ENCODE measurements at regions not wholly inside any gene's neighbourhood (a gene's known extent, or its start where the extent isn't known, plus 50 kb on each side); places are given as distances from the start of the nearest gene placed in this dataset.

DNA sequence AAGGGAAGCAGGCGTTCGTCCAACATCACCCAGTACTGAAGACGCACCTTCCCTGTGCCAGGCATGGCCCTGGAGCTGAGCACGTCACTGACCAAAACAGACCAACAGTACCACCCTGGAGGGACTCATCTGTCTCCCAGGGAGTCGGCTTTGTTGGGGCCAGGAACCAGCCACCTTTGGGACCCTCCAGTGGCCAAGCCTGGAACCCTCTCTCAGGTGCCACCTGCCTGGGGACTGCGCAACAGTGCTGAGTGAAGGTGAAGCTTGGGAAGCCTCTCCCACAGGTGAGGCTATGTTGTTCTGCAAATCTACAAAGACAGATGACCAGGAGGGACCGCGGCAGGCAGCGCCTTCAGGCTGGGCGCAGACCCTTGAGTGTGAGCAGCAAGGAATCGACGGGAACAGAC, 91.4 kb upstream of the OTOS start:
- WGBS, 3 donors = 93 to 94% (median 94%) methylated on average over 12 of the region's 12 CpGs
- DNase-seq = peak; percentile 12 to 40 (median 30)

DNA sequence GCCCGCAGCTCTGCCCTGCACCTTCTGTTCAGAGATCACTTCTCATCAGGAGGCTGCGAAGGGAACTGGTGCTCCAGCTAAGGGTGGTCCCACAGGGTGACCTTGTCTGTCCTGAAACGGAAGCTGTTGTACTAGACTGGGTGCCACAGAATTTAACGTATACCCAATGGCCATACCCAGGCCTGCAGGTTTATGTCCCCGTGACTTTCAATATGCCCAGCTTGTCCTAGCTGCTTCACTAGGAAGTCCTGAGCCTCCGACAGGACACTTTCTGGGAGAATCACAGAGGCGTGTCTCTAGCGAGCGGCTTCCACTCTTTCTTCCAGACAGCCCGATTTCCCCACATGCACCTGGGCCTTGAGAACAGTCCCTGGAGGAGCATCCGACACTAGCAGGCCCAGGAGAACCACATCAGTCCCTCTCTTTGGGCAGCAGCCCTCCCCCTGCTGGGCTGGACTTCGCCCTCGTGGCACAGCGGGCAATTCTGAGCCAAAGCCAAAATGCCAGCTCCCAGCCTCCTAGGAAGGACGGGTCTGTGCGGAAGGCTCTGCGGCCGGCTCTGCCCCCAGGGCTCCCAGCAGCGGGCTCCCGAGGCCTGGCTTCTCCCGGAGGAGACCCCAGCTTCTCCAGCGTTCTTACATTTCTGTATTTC, 91.9 kb upstream of the OTOS start:
- H3K9me3 ChIP-seq = no peaks in the 10 kb centered on the region
- 76 to 82% (median 81%) methylated on average over 21 to 22 of the region's 22 CpGs for WGBS, 3 donors
- H3K4me3 ChIP-seq = no peak overlapping the region
- DNase-seq = no peak
- H3K4me1 ChIP-seq (ENCODE audit: insufficient read depth) = peaks cover 27% of the 10 kb centered on the region
- H3K36me3 ChIP-seq = no peaks in the 10 kb centered on the region
- TF ChIP-seq POLR2A (IDR thresholded peaks at IDR 0.05) (no peak), EP300 (IDR thresholded peaks at IDR 0.05) (no peak)
- TF ChIP-seq, protein P1, sequence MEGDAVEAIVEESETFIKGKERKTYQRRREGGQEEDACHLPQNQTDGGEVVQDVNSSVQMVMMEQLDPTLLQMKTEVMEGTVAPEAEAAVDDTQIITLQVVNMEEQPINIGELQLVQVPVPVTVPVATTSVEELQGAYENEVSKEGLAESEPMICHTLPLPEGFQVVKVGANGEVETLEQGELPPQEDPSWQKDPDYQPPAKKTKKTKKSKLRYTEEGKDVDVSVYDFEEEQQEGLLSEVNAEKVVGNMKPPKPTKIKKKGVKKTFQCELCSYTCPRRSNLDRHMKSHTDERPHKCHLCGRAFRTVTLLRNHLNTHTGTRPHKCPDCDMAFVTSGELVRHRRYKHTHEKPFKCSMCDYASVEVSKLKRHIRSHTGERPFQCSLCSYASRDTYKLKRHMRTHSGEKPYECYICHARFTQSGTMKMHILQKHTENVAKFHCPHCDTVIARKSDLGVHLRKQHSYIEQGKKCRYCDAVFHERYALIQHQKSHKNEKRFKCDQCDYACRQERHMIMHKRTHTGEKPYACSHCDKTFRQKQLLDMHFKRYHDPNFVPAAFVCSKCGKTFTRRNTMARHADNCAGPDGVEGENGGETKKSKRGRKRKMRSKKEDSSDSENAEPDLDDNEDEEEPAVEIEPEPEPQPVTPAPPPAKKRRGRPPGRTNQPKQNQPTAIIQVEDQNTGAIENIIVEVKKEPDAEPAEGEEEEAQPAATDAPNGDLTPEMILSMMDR (IDR thresholded peaks at IDR 0.05) = no peak
- no peaks in the 10 kb centered on the region for H3K27me3 ChIP-seq
- H3K27ac ChIP-seq = peak overlapping the region in 1 of 2 donors; percentile 37
- intact Hi-C loops (cut with DNase I) = loop anchor here (1.0 to 10.0 kb wide), 4 partner anchors 112 to 332 kb away; partner anchors contain the start of genes DUSP28 (in 1 of the 4) and RNPEPL1 (in 1 of the 4)

More for the DNA sequence above, 91.4 kb upstream of the OTOS start:
- TF ChIP-seq, protein P1 (IDR thresholded peaks at IDR 0.05) = no peak
- TF ChIP-seq EP300 (IDR thresholded peaks at IDR 0.05) (no peak), POLR2A (IDR thresholded peaks at IDR 0.05) (no peak)
- Histone ChIP-seq H3K27me3 (no peaks in the 10 kb centered on the region), H3K27ac (no peak overlapping the region), H3K36me3 (no peaks in the 10 kb centered on the region), H3K4me3 (no peak overlapping the region), H3K9me3 (no peaks in the 10 kb centered on the region), H3K4me1 (ENCODE audit: insufficient read depth) (peaks cover 27% of the 10 kb centered on the region)
- intact Hi-C loops (cut with DNase I) = loop anchor here (1.0 to 10.0 kb wide), 4 partner anchors 113 to 333 kb away; partner anchors contain the start of genes DUSP28 (in 1 of the 4) and RNPEPL1 (in 1 of the 4)

DNA sequence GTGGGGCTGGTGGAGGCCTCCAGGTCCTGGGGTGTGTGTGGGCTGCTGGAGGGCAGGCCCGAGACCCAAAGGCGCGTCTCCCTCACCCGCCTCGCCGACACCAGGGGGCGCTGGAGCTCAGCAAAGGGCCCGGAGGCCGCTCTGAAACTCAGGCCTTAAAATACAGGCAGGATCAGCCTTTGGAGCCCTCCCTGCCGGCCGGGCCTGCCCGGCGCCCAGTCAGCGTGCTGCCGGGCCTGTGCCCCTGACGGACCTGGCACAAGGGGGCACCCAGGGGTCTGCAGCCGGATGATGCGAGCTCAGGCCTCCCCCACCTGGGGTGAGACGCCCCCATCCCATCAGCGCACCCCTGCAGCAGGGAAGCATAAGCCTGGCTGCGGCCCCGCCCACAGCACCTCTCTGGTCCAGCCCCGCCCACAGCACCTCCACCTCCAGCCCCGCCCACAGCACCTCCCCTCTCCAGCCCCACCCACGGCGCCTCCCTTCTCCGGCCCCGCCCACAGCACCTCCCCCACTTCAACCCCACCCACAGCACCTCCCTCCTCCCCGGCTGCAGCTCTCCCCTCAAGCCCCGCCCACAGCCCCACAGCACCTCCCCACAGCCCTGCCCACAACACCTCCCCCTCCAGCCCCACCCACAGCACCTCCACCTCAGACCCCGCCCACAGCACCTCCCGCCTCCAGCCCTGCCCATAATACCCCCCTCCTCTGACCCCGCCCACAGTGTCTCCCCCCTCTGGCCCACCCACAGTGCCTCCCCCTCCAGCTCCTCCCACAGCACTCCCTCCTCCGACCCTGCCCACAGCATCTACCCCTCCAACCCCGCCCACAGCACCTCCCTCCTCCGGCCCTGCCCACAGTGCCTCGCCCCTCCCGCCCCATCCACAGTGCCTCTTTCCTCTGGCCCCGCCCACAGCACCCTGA, 92.8 kb upstream of the OTOS start:
- peak overlapping the region; percentile 28 for H3K4me3 ChIP-seq
- intact Hi-C loops (cut with DNase I) = loop anchor here (1.0 to 10.0 kb wide), 4 partner anchors 112 to 332 kb away; partner anchors contain the start of genes DUSP28 (in 1 of the 4) and RNPEPL1 (in 1 of the 4)
- TF ChIP-seq POLR2A (IDR thresholded peaks at IDR 0.05) (peak; percentile 24), EP300 (IDR thresholded peaks at IDR 0.05) (no peak)
- TF ChIP-seq, protein P1 (IDR thresholded peaks at IDR 0.05) = peak; percentile 93 to 95 (median 95)
- H3K9me3 ChIP-seq = no peaks in the 10 kb centered on the region
- H3K36me3 ChIP-seq = no peaks in the 10 kb centered on the region
- no peaks in the 10 kb centered on the region for H3K27me3 ChIP-seq
- peaks cover 27% of the 10 kb centered on the region for H3K4me1 ChIP-seq (ENCODE audit: insufficient read depth)
- peak overlapping the region; percentile 27 to 37 for H3K27ac ChIP-seq
- peak; percentile 91 to 96 (median 94) for DNase-seq
- WGBS, 3 donors = 2 to 8% (median 4%) methylated on average over 6 to 39 of the region's 39 CpGs

DNA sequence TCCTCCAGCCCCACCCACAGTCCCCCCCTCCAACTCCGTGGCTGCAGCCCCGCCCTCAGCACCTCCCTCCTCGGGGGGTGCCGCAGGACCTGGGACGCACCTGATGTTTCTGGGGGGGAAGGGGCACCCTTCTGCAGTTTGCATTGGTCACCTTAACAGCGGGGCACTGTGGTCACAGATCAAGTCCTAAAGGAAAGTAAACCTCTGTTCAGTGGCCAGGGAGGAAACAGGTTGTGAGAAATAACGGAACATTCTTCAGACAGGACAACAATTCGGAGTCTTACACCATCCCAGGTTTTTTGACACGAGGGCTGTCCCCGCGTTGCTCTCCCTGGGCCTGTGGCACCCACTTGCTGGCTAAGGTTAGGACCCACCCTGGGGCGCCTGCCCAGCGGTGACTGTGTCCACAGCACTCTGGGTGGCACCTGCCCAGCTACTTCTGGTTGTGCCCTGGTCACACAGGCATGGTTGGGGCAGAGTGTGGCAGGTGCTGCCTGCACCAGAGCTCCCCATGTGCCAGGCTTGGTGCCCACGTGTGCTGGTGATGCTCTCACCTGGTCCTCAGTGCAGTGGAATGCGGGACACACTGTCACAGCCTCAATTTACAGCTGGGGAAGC, 93.5 kb upstream of the OTOS start:
- Histone ChIP-seq H3K4me1 (ENCODE audit: insufficient read depth) (peaks cover 30% of the 10 kb centered on the region), H3K27me3 (no peaks in the 10 kb centered on the region), H3K36me3 (no peaks in the 10 kb centered on the region), H3K9me3 (no peaks in the 10 kb centered on the region), H3K4me3 (no peak overlapping the region), H3K27ac (peak overlapping the region; percentile 52 to 53)
- WGBS, 3 donors = 52 to 67% (median 53%) methylated on average over 15 of the region's 15 CpGs
- DNase-seq = peak; percentile 34 to 73 (median 62)
- intact Hi-C loops (cut with DNase I) = loop anchor here (2.0 to 10.0 kb wide), 3 partner anchors 111 to 331 kb away; partner anchors contain the start of genes DUSP28 (in 1 of the 4) and RNPEPL1 (in 1 of the 4)
- no peak for TF ChIP-seq EP300 (IDR thresholded peaks at IDR 0.05)
